H9 (cell line): ENCODE measurements at regions not wholly inside any gene's neighbourhood (a gene's known extent, or its start where the extent isn't known, plus 50 kb on each side); places are given as distances from the start of the nearest gene placed in this dataset.

Source experiments
- DNase-seq: peaks from one replicate; pipeline ENCODE4 v3.0.0-alpha.2; 2017
- H2AFZ ChIP-seq: one replicate; pipeline ENCODE4 v1.6.1; 2013; ENCODE audit warnings: mild to moderate bottlenecking, low read length, control low read depth, moderate library complexity
- H2AK5ac ChIP-seq: 2 replicates; pipeline ENCODE4 v1.6.1; 2013; ENCODE audit warnings: low read length, control low read depth, mixed read lengths; ENCODE audit not compliant: insufficient read length
- H2BK120ac ChIP-seq: one replicate; pipeline ENCODE4 v1.6.1; 2013; ENCODE audit warnings: low read depth, mild to moderate bottlenecking, low read length, control low read depth, inconsistent platforms; ENCODE audit not compliant: poor library complexity, severe bottlenecking
- H2BK12ac ChIP-seq: 2 replicates; pipeline ENCODE4 v1.6.1; 2013; ENCODE audit warnings: low read length, control low read depth, mixed read lengths, low read depth; ENCODE audit not compliant: insufficient read length
- H2BK15ac ChIP-seq: 2 replicates; pipeline ENCODE4 v1.6.1; 2013; ENCODE audit warnings: low read depth, low read length, control low read depth
- H2BK20ac ChIP-seq: one replicate; pipeline ENCODE4 v1.6.1; 2013; ENCODE audit warnings: low read depth, mild to moderate bottlenecking, low read length, control low read depth, inconsistent platforms; ENCODE audit not compliant: poor library complexity, severe bottlenecking
- H2BK5ac ChIP-seq: 2 replicates; pipeline ENCODE4 v1.6.1; 2013; ENCODE audit warnings: low read length, control low read depth, mixed read lengths; ENCODE audit not compliant: insufficient read length
- H3K14ac ChIP-seq: 2 replicates; pipeline ENCODE4 v1.6.1; 2013; ENCODE audit warnings: low read length, control low read depth; ENCODE audit not compliant: insufficient read depth
- H3K18ac ChIP-seq: 2 replicates; pipeline ENCODE4 v1.6.1; 2013; ENCODE audit warnings: low read depth, mild to moderate bottlenecking, mixed read lengths, low read length, control low read depth; ENCODE audit not compliant: insufficient read length
- H3K23ac ChIP-seq: 2 replicates; pipeline ENCODE4 v1.6.1; 2013; ENCODE audit warnings: low read length, control low read depth, mixed read lengths, low read depth; ENCODE audit not compliant: insufficient read length
- H3K23me2 ChIP-seq: 2 replicates; pipeline ENCODE4 v1.6.1; 2013; ENCODE audit warnings: low read depth, mild to moderate bottlenecking, mixed read lengths, low read length, control low read depth; ENCODE audit not compliant: insufficient read length, poor library complexity, severe bottlenecking
- H3K27ac ChIP-seq: 2 replicates; pipeline ENCODE4 v1.5.1; 2013; ENCODE audit warnings: low read length, control low read depth, mixed read lengths, low read depth; ENCODE audit not compliant: insufficient read length
- H3K27me3 ChIP-seq: 2 replicates; pipeline ENCODE4 v1.6.1; 2013; ENCODE audit warnings: low read length, control low read depth, inconsistent platforms; ENCODE audit not compliant: insufficient read depth
- H3K4ac ChIP-seq: 2 replicates; pipeline ENCODE4 v1.6.1; 2013; ENCODE audit warnings: low read depth, mild to moderate bottlenecking, control low read depth, inconsistent platforms, low read length, moderate library complexity
- H3K4me1 ChIP-seq: 2 replicates; pipeline ENCODE4 v1.6.1; 2013; ENCODE audit warnings: low read length, control low read depth, inconsistent platforms; ENCODE audit not compliant: insufficient read depth
- H3K4me2 ChIP-seq: 2 replicates; pipeline ENCODE4 v1.6.1; 2013; ENCODE audit warnings: low read length, control low read depth, mixed read lengths; ENCODE audit not compliant: insufficient read length, insufficient read depth
- H3K56ac ChIP-seq: 2 replicates; pipeline ENCODE4 v1.6.1; 2013; ENCODE audit warnings: low read depth, mild to moderate bottlenecking, mixed read lengths, low read length, control low read depth; ENCODE audit not compliant: insufficient read length
- H3K79me1 ChIP-seq: 2 replicates; pipeline ENCODE4 v1.6.1; 2013; ENCODE audit warnings: low read depth, mild to moderate bottlenecking, moderate library complexity, low read length, control low read depth, inconsistent platforms; ENCODE audit not compliant: insufficient read depth, poor library complexity, severe bottlenecking
- H3K79me2 ChIP-seq: 2 replicates; pipeline ENCODE4 v1.6.1; 2013; ENCODE audit warnings: low read length, control low read depth, inconsistent platforms; ENCODE audit not compliant: insufficient read depth
- H3K9ac ChIP-seq: 2 replicates; pipeline ENCODE4 v1.6.1; 2013; ENCODE audit warnings: low read length, control low read depth, mixed read lengths; ENCODE audit not compliant: insufficient read length; ENCODE audit errors: extremely low read depth
- H3K9me3 ChIP-seq: one replicate; pipeline ENCODE4 v1.6.1; 2013; ENCODE audit warnings: low read depth, low read length, inconsistent platforms; ENCODE audit not compliant: control insufficient read depth
- H3T11ph ChIP-seq: one replicate; pipeline ENCODE4 v1.6.1; 2013; ENCODE audit warnings: mild to moderate bottlenecking, low read length, control low read depth, inconsistent platforms
- H4K20me1 ChIP-seq: one replicate; pipeline ENCODE4 v1.6.1; 2013; ENCODE audit not compliant: control insufficient read depth, insufficient read length, insufficient read depth
- H4K5ac ChIP-seq: 2 replicates; pipeline ENCODE4 v1.6.1; 2013; ENCODE audit warnings: low read depth, mild to moderate bottlenecking, mixed read lengths, low read length, control low read depth; ENCODE audit not compliant: insufficient read length
- H4K8ac ChIP-seq: replicated peaks from 2 replicates; pipeline ENCODE4 v1.6.1; 2013; ENCODE audit warnings: low read length, control low read depth, mixed read lengths, low read depth; ENCODE audit not compliant: insufficient read length
- H4K91ac ChIP-seq: 2 replicates; pipeline ENCODE4 v1.6.1; 2013; ENCODE audit warnings: low read depth, mild to moderate bottlenecking, moderate library complexity, mixed read lengths, low read length, control low read depth; ENCODE audit not compliant: insufficient read length
- H3K27ac Mint-ChIP-seq, 3 experiments: 2 replicates in 2 of 3; 3 replicates in 1 of 3; pipeline ENCODE4 v1.8.0; 2020 to 2021; ENCODE audit warnings: mixed read lengths in 3 of 3, mild to moderate bottlenecking in 1 of 3, moderate library complexity in 1 of 3
- H3K27me3 Mint-ChIP-seq: 2 replicates; pipeline ENCODE4 v1.8.0; 2021; ENCODE audit warnings: low read depth, mild to moderate bottlenecking, moderate library complexity, mixed read lengths
- H3K36me3 Mint-ChIP-seq, 3 experiments: 2 replicates in 2 of 3; 3 replicates in 1 of 3; pipeline ENCODE4 v1.8.0; 2020 to 2021; ENCODE audit warnings: low read depth in 3 of 3, mixed read lengths in 3 of 3; ENCODE audit not compliant: insufficient read depth in 1 of 3
- H3K4me1 Mint-ChIP-seq, 2 experiments: 2 replicates each; pipeline ENCODE4 v1.8.0; 2020; ENCODE audit warnings: mixed read lengths in 2 of 2
- H3K4me3 Mint-ChIP-seq, 2 experiments: 2 replicates in 1 of 2; 3 replicates in 1 of 2; pipeline ENCODE4 v1.8.0; 2020 to 2021; ENCODE audit warnings: mild to moderate bottlenecking in 2 of 2, mixed read lengths in 2 of 2, moderate library complexity in 1 of 2
- H3K9me3 Mint-ChIP-seq, 2 experiments: 2 replicates in 1 of 2; 3 replicates in 1 of 2; pipeline ENCODE4 v1.8.0; 2020; ENCODE audit warnings: mild to moderate bottlenecking in 2 of 2, mixed read lengths in 2 of 2, moderate library complexity in 1 of 2
- CTCF ChIP-seq: fragments of 200-600 bp; sonication (generic); conservative IDR thresholded peaks from 3 replicates; pipeline ENCODE4 v1.8.0; 2021; ENCODE audit warnings: antibody characterized with exemption, mild to moderate bottlenecking
- WGBS: extraction: QIAGEN DNeasy Blood & Tissue Kit; methylation state at CpG from one replicate; pipeline ENCODE4 v1.1.7; 2013; ENCODE audit warnings: missing lambda C conversion rate, low lambda C conversion rate, mixed read lengths; ENCODE audit not compliant: insufficient read length; ENCODE audit errors: extremely low coverage; 5-methylcytosine and 5-hydroxymethylcytosine counted together

GRCh38 chr6:47917202-47917601, 135.4 kb downstream of the OPN5 start:
- Histone ChIP-seq H3K23ac (no peak overlapping the region), H3K79me2 (no peaks in the 10 kb centered on the region), H2AK5ac (no peak overlapping the region), H2BK120ac (no peak overlapping the region), H2BK15ac (no peak overlapping the region), H4K91ac (no peak overlapping the region), H3K9me3 (no peaks in the 10 kb centered on the region), H2BK5ac (no peak overlapping the region), H2BK20ac (no peak overlapping the region), H2BK12ac (no peak overlapping the region), H3K56ac (no peak overlapping the region), H4K5ac (no peak overlapping the region), H3K4ac (no peak overlapping the region), H3K14ac (no peak overlapping the region), H3K27me3 (no peaks in the 10 kb centered on the region), H4K20me1 (no peaks in the 10 kb centered on the region), H3K18ac (no peak overlapping the region), H3K23me2 (no peaks in the 10 kb centered on the region), H4K8ac (no peak overlapping the region), H2AFZ (no peak overlapping the region), H3K9ac (no peak overlapping the region), H3K27ac (no peak overlapping the region), H3K4me1 (no peaks in the 10 kb centered on the region), H3T11ph (no peak overlapping the region), H3K79me1 (no peaks in the 10 kb centered on the region), H3K4me2 (no peak overlapping the region)
- peaks cover 4 to 8% of the 10 kb centered on the region in 2 experiments for H3K4me1 Mint-ChIP-seq
- H3K4me3 Mint-ChIP-seq = no peak overlapping the region
- TF ChIP-seq CTCF = no peak
- H3K9me3 Mint-ChIP-seq = no peaks in the 10 kb centered on the region
- H3K27me3 Mint-ChIP-seq = no peaks in the 10 kb centered on the region; the same call in 1 of the 2 replicates
- no CpG with 5 or more reads among the region's 3 CpGs for WGBS
- H3K36me3 Mint-ChIP-seq = no peaks in the 10 kb centered on the region
- no peak overlapping the region for H3K27ac Mint-ChIP-seq
- no peak for DNase-seq
